ENCODE measurements at regions not wholly inside any gene's neighbourhood (a gene's known extent, or its start where the extent isn't known, plus 50 kb on each side); places are given as distances from the start of the nearest gene placed in this dataset.

DNA sequence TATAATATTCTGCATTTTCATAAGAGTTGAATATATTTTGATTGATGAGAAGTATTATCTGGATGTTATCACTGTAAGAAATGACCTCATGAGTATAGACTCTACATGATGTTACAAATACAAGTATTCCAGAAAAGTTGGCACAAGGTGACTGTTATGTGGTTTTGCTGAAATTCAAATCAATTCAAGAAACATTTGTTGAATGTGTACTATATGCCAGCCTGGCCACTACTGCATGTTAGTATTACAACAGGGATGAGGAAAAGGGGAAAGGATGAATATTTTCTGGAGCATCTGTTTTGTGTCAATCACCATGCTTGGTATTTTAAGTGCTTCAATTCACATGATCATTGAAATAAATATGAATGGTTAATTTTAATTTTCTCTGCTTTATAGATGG, 250.9 kb upstream of the PBX1 start:
- DNase-seq (ENCODE audit: low read depth) = peak; percentile 51

DNA sequence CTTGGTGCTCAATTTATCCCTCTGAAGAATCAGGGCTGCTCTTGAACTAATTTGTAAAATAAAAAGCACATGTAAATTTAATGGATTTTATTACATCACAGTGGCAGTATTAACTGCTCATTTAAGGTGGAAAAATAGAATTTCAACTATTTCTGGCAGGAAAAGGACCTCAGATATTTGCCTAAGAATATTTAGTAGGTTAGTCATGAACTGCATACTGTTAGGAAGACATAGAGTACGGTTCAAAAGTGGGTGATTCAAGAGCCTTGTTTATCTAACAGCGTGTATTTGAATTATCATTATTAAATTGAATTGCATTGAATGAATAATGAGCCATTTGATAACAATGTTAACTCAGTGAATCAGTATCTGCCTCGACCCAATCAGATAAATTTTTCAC, 248.8 kb upstream of the PBX1 start:
- peak; percentile 40 for DNase-seq (ENCODE audit: low read depth)

- DNase-seq (ENCODE audit: low read depth) = no peak
These were observed 247.6 kb upstream of the PBX1 start for GRCh38 chr1:164311377-164311776.

DNA sequence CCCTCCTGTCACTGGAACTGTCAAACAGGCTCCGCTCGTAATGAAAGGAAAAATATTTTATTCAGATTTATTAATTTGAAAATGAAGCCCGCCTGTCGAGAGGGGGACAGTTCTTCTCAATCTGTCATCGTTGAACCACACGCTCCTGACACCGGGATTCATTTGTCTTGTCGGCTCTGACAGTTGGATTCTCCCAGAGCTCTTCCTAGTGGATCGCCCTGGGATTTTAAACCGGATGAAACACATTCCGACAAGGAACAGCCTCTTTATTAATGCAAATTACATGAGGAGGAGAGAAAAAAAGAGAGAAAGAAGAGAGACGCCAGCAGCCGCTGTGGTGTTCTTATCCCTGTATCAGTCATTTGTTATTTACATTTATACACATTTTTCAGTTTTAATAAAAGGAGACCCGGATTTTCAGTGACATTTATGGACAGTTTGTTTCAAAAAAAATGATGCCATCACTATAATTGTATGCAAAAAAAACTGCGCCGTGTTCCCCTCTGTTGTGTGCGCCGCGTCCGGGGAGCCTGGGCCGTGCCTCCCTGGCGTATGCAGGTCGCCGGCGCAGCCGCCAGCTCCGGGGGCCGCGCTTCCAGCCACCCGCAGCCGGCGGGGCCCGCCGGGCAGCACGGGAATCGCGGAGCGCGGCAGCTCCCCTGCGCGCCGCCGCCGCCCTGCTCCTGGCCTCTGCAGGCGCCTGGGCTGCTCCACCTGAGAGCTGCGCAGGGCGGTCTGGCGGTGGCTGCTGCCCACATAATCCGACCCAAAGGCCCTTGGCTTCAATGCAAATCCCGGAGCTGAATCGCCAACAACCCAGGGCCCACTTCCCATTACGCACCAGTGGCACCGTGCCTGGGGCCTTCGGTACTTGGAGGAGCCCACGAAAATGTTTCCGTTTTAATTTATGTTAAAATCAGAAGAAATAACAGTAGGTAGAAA, 237.9 kb upstream of the PBX1 start:
- DNase-seq (ENCODE audit: low read depth) = peak; percentile 32

- DNase-seq (ENCODE audit: low read depth) = no peak
These were observed 233.2 kb upstream of the PBX1 start for GRCh38 chr1:164325786-164326185.

DNA sequence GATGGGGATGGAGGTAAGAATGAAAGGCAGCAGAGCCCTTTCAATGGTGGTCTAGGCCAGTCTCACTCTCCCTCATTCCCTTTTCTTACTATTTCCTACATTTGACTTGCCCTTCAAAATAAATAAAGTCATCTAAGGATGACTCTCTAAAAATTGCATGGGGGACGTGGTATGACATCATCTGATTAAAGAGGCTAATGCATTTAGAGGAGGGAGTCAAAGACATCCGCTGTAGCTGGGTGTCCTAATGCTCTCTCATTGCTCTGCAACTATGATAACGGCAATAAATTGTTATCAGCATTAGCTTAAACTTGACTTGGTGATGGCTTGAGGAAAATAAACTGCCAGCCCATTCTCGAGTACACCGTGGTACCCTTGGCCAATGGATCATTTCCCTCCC, 225.6 kb upstream of the PBX1 start:
- no peak for DNase-seq (ENCODE audit: low read depth)

DNA sequence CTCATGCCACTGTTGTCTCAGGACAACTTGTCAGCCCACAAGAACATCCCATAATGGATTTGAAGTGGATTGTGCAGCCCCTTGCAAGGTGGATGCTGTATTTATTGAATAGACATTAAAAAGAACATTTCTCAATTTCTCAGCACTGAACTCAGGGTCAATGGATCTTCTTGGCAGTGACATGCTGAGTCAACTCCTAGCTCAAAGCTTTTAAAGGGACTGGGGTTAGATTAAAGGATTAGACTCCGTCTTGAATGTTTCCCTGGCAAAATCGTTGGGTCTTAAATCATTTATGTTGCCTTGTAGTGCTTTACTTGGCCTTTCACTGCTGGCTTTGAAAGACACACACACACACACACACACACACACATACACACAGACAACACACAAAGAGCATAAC, 221.6 kb upstream of the PBX1 start:
- peak; percentile 16 for DNase-seq (ENCODE audit: low read depth)

DNA sequence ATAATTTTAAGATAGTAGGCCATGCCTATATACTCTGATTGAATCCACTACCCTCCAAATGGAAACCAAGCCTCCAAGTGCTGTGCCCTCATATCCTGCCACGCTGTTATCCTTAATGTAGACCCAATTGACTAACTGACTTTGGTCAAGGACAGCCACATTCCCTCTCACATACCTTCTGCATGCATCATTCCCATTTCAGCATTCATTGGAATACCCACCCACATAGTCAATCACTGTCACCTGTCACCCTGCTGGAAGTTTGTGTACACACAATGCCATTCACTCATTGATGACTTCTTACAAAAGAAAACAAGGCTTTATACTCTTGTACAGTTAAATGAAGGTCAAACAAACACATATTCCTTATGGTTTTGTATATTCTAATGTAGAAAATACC, 221.1 kb upstream of the PBX1 start:
- DNase-seq (ENCODE audit: low read depth) = peak; percentile 31

DNA sequence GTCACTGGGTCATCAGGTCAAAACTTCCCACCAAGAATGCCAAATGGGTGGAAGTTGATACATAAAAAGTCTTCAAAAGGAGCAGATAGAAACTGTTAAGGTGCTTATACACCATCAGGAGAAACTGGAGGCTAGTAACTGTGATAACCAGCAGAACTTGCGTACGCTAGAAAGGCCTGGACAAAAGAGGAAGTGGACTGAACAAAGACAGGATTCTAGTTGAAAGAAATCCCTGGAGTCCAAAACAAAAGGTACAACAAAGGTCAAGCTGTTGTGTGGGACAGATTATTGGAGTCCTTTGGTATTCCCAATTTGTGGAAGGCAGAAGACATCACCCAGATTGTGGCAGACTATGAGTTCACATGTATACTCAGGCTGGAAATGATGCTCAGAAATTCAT, 215.8 kb upstream of the PBX1 start:
- DNase-seq (ENCODE audit: low read depth) = no peak

DNA sequence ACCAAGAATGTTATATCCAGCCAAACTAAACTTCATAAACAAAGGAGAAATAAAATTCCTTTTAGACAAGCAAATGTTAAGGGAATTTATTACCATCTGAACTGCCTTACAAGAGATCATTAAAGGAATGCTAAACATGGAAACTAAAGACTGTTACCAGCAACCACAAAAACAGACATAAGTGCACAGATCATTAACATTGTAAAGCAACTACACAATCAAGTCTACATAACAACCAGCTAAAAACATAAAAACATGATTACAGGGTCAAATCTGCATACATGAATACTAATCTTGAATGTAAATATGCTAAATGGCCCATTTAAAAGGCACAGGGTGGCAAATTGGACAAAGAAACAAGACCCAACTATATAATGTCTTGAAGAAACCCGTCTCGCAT, 211.0 kb upstream of the PBX1 start:
- no peak for DNase-seq (ENCODE audit: low read depth)

- DNase-seq (ENCODE audit: low read depth) = no peak
These were observed 202.5 kb upstream of the PBX1 start for GRCh38 chr1:164356511-164356910.

DNA sequence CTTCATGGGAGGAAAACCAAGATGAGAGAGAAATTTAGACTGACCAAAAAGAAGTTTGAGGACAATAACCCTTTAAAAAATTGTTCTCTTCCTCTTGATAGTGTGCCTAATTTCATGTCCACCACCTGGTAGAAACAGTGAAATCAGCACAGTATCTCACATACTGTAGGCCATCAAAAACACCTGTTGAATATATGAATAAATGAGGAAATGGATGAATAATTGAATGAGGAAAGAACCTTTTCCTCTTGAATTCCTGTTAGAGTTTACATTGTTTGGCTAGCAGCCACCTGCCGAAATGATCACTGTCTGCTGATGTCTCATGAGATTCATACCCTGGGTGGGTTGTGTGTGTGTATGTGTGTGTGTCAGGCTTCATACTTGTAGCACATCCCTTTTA, 198.7 kb upstream of the PBX1 start:
- no peak for DNase-seq (ENCODE audit: low read depth)

GRCh38 chr1:164361927-164362326, 197.1 kb upstream of the PBX1 start:
- no peak for DNase-seq (ENCODE audit: low read depth)

DNA sequence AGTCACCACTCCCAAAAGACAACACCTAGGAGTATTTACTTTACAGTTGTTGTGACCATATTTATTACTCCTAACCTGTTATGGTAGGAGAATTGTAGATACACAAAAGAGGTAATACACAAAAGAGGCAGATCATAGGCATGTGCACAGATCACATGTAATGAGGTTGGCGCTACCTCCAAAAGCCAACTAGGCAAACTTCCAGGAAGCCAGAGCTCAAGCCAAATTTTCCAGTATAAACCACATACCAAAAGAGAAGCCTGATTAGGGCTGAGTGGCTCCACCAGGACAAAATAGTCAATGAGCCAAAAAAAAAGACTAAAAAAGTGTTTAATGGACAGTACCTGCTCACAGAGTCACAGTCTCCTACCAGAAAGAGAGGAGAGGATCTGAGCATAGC, 195.0 kb upstream of the PBX1 start:
- DNase-seq (ENCODE audit: low read depth) = no peak

DNA sequence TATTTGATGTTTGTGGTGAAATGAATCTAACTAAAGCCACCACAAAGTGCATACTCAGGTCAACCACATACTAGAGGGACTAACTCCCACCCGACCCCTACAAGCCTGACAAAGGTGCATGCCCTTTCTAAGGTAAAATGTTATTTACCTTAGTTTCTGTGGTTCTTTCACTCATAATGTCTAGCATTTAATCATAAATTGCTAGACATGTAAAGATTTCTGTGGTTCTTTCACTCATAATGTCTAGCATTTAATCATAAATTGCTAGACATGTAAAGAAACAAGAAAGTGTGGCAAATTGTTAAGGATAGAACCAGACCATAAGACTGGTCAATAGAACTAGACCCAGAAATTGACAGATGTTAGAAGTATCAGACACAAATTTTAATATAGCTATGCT, 193.0 kb upstream of the PBX1 start:
- no peak for DNase-seq (ENCODE audit: low read depth)

DNA sequence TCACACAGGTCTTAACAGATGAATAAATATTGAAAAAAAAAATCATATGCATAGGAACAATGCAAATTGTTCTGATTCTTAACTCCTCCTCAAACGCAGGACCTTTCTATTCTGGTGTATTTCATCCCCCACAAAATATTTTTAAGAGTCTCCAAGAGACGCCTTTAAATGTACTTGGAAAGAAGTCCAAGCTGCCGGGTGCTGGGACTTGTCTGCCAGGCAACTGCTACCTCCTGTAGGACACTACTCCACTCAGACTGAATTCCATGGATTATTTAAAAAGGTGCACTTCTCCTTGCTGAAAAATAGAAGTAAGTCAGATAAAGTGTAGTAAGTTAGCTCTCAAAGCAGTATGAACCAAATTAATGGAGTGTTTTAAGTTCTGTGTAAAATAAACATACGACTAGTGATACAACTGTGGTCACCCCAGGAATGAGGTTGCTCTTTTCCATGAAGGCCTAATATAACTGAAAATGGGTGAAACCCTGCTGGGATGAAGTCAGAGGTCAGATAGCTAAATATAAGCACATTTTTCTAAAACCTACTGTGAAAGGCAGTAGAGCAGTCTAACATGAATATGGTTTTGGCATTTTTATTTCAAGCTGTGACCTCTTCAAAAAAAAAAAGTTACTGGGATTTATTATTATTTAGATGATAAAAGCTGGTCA, 189.2 kb upstream of the PBX1 start:
- DNase-seq (ENCODE audit: low read depth) = no peak

DNA sequence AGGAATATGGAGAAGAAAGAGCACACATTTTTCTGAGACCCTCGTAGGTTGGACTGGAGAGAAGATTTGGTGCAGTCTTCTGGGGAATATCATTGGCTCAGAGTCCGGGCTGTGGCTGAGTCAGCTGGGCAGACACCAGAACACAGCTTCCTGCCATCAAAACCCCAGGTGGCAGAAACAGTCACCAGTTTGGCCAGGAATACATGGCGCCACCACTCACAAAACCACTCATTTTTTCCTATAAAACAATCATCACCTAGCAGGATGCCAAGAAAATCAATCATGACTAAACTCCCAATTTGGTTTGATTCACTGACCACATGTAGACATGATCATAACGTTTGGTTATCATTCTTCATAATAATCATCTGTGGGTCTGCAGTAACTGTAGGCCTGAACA, 178.1 kb upstream of the PBX1 start:
- DNase-seq (ENCODE audit: low read depth) = no peak

DNA sequence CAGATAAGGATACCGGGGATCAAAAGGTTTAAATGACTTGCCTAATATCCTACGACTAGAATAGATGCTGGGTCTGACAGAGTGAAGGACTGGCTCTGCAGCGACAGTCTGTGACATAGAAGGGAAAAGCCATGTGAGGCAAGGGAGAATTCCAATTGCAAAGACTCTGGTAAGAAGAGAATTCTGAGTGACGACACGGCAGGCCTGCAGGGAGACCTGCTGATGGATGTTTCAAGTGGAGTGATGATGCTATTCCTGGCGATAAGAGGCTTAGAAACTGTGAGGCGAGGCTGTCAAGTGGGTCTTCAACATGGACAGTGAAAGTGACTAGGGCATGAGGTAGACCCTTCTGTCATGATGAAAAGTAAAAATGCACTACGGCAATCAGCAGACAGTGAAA, 176.6 kb upstream of the PBX1 start:
- DNase-seq (ENCODE audit: low read depth) = no peak

GRCh38 chr1:164384262-164384661, 174.7 kb upstream of the PBX1 start:
- DNase-seq (ENCODE audit: low read depth) = no peak

DNA sequence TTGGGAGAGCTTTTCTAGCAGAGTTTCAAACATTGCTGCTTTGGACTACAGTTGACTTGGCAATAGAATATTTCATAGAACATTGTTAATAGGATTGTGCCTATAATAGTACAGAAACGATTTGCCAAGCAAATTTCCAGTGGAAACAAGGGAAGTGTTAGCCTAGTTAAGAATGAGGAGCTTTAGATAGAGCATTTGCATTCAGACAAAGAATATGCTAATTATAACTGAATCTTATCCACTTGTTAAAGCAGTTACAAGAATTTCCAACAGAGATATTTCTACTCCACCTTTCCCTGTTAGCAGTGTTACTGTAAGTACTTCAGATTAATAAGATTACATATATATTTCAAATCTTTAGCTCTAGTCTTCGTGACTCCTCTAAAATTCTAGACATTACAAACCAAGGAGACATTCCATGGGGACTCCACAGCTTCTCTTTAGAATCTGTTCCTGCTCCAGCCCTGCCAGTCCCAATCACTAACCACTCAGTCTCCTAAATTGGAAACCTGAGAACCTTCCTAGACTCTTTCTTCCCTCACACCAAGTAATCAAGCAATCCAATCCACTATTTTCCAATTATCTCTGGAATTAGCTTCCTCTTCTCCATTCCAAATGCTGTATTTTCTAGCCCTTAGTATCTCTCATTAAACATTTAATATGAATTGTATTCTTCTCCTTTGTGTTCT, 141.8 kb upstream of the PBX1 start:
- no peak for DNase-seq (ENCODE audit: low read depth)

GRCh38 chr1:164423136-164423535, 135.8 kb upstream of the PBX1 start:
- DNase-seq (ENCODE audit: low read depth) = peak; percentile 30

DNA sequence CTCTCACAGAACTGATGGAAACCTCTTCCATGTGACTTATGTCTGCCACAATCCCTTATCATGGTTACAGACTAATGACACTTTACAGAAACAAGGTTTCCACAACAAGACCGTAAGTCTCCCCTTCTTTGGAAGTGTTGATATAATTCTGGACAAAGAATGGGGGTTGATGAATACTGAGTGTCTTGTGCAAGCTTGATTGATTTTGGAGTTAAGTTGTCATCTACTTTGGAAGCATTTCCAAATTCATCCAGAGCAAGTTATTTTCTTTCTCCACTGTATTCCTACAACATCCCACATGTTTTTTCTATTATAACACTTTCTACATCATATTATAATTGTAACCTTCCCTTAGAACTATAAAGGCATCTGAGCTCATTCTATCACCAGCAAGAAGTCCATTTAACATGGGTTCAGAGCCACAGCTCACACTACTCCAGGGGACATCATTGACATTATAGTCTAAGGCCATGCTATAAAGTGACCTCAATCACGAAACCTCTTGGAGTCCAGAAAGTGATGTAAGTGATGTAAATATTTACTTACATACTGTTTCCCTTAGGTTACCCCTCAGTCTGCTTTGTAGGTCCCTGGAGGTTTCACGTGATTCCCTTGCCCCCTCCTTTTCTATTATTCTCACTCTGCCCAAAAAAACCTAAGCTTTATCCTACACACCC, 125.7 kb upstream of the PBX1 start:
- no peak for DNase-seq (ENCODE audit: low read depth)

- no peak for DNase-seq (ENCODE audit: low read depth)
These were observed 125.2 kb upstream of the PBX1 start for GRCh38 chr1:164433818-164434170.

Data from amniotic epithelial cell (primary cell).